NCI-H187 (cell line): ENCODE measurements at regions not wholly inside any gene's neighbourhood (a gene's known extent, or its start where the extent isn't known, plus 50 kb on each side); places are given as distances from the start of the nearest gene placed in this dataset.

Experiments used
- DNase-seq, 2 experiments: peaks; one replicate each; lab custom pipeline; 2025; lab: John Stamatoyannopoulos, UW

DNA sequence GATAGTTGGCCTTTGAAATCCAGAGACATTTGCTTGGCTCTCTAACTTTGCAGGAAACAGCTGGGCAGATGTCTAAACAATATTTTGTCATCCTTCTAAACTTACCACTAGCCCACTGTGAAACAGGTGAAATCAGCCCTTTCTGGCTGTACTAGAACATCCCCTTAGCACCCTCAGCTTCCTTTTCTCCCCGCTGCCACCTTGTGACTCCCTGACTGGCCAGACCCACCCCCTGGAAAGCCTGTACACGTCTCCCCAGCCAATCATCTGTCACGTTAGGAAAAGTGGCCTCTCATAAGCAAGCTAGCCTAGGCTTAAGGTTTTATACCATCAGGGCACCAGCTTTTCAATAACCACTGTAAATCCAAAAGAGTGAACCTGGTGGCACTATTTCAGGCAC is 88.6 kb upstream of the E2F3 start:
- DNase-seq, result no peak

DNA sequence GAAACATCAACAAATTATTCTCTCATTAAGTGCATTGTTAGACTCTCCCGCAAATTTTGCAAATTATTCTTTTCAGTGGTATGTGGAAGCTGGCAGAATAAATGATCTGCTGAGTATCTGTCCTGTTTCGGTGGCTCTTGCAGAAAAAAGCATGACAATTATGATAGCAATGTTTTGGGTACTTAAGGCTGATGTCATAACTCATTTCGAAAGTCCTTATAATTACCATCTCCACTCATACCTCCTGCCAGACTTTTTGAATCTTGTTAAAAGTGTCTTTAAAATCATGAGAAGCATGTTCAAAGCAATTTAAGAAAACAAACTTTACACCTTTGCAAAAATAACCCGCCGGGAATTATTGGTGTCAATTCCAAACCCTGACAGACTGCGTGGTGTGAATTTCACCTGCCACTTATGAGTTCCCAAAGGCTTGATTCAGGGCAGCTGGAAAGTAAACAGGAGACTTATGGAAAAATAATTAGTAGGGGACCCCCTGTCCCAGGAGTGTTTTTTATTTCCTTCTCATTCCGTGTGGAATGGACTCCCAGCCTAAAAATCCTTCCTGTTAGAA is 87.6 kb upstream of the E2F3 start:
- DNase-seq, result no peak

DNA sequence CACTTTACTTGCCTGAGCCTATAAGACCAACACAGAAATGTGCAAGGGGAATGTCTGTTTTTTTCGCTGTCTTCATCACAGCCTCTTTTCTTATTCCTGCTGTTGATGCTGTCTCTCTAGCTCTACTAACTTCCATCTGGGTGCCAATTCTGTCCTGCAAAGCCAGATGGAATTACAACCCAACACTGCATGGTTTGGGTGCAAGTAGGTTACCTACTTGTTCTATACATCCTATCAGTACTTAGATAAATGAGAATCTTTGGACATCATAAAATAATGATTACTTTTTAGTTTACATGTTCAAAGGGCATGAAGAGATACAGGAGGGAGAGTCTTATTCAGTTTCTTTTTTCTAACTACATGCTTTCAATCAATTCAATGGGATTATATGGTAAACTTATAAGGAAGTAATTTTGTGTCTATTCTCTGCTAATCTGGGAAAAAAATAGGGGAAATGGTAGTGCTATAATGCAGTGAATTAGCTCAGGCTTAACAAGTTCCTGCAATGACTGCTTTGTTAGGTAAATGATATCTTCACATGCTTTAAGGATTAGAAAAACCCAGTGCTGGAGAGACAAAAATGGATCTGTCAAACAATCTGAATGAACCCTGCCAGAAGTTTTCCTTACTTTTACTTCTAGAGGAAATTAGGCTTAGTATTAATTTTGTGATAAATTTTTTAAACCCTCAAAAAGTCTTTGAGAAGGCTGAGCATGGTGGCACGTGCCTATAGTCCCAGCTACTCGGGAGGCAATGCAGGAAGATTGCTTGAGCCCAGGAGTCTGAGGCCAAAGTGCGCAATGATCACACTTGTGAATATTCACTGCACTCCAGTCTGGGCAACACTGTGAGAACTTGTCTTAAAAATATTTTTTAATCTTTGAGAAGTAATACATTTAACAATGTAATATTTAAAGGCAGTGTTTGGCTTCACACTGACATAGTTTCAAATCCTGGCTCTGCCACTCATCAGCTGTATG is 86.5 kb upstream of the E2F3 start:
- no peak for DNase-seq

DNA sequence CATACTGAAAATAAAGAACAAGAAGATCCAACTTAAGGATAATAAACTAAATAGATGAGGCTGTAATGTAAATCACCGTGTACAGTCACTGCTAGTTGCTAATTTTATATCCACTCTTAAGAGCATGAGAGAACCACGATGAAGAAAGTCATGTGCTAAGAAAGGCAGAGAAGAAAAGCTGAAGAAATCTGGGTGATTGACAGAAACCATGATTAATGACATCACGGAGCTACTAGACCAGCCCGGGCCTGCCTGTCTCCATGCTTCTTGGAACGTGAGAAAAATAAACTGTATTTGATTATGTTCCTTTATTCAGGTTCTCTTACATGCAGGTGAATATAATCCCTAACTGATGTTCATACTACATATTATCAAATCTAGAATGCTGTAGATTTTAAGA is 84.2 kb upstream of the E2F3 start:
- DNase-seq, result no peak

DNA sequence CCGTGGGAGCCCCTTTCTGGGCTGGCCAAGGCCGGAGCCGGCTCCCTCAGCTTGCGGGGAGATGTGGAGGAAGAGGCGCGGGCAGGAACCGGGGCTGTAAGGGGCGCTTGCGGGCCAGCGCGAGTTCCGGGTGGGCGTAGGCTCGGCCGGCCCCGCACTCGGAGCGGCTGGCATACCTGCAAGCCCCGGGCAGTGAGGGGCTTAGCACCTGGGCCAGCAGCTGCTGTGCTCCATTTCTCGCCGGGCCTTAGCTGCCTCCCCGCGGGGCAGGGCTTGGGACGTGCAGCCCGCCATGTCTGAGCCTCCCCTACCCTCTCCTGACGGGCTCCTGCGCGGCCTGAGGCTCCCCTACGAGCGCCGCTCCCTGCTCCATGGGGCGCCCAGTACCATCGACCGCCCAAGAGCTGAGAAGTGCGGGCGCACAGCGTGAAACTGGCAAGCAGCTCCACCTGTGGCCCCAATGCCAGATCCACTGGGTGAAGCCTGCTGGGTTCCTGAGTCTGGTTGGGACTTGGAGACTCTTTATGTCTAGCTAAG is 82.8 kb upstream of the E2F3 start:
- DNase-seq, result no peak

DNA sequence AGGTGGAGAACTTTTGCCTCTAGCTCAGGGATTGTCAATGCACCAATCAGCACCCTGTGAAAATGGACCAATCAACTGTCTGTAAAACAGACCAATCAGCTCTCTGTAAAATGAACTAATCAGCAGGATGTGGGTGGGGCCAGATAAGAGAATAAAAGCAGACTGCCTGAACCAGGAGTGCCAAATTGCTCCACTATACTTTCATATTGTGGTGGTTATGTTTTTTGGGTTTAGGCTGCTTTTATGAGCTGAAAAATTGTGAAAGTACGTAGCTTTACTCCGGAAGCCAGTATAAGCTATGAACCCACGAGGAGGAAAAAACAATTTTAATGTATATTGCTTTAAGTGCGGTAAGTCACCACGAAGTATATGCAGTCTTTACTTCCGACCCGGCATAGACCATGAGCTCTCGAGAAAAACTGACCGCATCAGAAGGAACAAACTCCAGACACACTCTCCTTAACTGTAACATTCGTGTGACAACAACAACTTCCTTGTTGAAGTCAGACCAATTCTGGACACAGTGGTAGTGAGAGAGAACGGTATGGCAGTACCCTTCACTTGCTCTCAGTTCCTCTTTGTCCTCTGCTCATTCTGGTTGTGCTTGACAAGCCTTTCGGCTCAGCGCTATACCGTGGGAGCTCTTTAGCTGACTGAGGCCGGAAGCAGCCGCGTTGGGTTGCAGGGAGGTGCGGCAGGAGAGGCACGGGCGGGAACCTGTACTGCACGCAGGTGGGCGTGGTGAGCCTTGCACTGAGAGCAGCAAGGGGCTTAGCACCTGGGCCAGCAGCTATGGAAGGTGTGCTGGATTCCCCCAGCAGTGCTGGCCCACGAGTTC is 81.9 kb upstream of the E2F3 start:
- DNase-seq, result no peak

DNA sequence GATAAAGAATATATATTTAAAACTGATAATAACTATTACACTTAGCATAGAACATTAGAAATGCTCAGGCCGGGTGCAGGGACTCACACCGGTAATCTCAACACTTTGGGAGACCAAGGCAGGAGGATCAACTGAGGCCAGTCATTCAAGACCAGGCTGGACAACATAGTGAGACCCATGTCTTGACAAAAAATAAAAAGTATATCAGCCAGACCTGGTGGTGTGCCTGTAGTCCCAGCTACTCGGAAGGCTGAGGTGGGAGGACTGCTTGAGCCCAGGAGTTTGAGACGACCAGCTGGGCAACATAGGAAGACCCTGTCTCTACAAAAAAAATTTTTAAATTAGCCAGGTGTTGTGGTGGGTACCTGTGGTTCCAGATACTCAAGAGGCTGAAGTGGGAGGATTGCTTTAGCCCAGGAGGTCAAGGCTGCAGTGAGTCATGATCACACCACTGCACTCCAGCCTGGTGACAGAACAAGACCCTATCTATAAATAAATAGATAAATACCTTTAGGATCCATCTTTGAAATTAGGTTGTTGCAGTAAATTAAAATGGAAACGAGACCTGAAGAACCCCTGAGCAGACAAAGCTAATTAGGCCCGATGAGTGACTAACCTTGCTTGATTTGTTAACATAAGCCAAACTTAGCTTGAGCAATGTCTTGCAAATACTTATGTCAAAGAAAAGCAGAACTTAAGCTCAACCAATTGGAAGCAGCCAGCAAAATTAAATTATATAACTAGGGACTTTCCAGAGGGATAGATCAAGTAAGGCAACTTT is 75.8 kb upstream of the E2F3 start:
- no peak for DNase-seq

DNA sequence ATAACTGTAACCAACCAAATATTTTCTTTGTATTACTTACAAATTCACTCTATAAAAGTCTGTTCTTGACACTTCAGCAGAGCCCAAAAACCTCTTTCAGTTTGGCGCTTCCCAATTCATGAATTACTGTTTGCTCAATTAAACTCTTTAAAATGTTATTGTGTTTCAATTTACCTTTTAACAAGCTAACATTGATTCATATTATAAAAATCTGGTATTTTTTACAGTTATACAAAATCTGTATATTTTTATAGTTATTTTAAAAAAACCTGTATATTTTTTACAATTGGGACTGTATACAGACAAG is 75.3 kb upstream of the E2F3 start:
- no peak for DNase-seq

DNA sequence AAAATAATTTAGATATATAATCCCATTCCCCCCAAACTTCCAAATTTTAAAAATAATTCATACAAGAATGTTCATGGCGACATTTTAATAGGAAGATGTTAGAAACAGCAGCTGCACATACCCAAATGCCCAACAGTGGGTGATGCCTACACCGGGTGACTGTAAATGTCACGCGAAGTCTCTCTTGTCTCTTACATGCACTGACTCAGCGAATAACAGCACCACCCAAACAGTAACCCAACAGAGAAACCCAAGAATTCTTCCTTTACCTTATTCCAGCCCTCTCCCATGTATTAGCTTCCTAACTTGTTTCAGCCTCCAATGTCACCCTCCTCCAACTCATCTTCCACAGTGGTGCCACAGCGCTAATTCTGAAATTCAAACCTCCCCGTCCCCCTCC is 74.5 kb upstream of the E2F3 start:
- no peak for DNase-seq

DNA sequence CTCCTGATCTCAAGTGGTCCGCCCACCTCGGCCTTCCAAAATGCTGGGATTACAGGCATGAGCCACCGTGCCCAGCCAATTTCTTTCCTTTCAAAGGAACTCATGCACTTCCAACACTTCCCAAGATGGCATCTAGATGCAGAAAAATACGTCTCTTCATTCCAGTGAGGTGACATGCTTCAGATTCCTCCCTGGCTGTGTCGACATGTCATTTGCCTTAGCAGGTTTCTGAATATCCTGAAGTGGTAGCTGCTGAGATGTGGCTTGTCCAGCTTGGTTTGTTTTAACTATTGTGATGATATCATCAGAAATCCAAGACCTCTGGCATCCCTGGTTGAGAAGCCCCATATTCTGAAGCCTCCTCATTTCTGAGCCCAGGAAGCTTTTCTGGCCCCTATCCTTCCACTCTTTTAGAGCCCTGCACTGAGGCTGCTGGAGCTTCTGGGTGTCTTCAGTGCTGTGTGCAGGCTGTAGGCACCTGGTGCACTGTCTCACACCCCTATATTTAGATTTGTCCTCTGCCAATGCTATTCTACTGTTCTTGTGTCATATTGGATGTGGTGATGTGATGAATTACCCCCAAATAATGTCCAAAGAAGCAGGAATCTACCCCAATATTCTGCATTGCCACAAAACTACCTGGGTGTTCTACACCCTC is 73.3 kb upstream of the E2F3 start:
- DNase-seq, result no peak

DNA sequence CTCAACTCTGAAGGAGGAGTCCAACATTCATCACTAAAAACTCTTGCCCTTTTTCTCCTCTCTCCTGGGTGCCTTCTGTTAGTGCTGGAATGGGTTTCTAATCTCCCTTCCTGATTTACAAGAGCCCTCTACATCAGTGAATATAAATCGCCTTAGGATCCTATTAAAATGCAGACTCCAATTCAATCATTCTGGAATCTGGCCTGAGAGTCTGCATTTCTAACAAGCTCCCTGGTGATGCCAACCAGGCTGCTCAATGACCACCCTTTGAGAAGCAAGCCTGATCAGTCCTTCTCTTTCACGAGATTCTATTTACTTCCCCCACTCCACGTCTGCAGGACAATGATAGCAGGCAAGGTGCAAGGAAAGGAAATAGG is 72.8 kb upstream of the E2F3 start:
- DNase-seq, result no peak

DNA sequence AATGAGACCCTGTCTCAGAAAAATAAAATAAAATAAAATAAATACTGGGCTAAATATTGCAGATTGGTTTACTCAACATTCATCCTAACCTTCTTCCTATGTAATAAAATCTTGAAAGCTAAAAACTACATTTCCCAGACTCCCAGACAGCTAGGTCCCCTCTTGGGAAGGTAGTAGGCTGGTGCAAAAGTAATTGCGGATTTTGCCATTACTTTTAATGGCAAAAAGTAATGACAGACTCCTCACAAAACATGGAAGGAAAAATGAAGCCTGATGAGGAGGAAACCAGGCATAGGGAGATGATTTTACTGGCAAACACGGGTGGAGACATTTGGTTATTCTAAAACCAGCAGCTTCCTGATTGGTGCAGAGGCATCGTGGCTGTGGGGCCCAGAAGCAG is 70.6 kb upstream of the E2F3 start:
- DNase-seq, result no peak

DNA sequence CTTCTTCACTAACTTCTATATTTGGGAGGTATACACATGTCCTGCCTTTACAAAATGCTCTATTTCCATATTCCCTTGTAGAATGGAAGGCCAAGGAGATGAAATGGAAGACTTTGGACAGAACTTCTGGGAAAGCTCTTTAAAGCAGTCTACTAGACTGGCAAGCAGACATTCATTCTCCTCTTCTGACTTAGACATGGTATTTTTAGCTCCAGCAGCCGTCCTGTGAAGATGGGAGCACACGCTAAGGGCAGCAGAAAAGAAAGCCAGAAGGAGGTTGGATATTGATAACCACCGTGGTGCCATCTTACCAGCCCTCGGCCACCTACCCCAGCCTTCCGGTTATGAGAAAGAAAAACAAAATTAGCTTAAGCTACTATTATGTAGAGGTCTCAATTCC is 70.1 kb upstream of the E2F3 start:
- DNase-seq, result no peak

DNA sequence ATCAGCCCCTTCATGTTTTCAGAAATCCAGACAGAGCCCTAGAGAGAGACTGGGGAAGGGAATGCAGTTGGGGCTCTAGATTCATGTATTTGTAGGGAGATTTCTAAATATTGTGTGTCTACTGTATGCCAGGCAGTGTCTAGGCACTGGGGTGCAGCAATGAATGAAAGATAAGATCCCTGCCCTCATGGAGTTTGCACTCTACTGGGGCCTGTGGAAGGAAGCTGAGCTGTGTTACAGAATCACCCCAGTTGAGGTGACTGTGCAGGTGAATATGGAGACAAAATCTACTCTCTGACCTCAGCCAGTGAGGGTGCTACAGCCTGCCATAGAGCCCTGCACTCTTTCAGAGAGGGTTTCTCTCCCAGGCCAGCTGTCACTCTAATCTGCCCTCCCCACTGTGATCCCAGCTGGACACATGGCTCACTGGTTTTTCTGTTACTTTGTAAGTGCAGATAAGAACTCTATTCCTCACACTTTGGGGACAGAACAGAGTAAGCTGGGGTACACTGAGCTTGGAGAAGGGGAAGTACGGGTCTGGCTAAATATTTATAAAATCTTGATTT is 69.2 kb upstream of the E2F3 start:
- no peak for DNase-seq

DNA sequence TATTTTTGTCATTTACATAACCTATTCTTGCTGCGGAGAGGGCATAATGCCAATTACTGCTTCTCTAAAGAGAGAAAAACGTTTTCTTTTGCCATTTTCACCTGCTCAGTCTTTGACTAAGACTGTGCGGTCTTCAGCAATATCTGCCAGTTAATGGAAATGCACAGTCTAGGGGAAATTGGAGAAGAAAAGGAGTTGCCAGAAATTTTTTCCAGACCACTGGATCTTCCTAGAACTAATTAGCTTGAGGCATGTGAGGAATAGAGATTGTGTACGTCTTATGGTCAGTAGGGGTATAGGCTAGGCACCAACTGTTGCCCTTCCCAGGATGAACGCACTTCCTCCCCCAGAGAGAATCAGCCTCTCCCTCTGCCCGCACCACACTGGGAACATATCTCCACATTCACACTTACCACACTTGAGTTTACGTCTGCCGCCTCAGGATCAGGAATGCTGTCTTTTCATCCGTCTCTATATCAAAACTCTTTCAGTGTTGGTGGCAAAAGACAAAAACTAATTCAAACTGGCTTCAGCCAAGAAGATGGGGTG is 67.9 kb upstream of the E2F3 start:
- DNase-seq, result no peak

DNA sequence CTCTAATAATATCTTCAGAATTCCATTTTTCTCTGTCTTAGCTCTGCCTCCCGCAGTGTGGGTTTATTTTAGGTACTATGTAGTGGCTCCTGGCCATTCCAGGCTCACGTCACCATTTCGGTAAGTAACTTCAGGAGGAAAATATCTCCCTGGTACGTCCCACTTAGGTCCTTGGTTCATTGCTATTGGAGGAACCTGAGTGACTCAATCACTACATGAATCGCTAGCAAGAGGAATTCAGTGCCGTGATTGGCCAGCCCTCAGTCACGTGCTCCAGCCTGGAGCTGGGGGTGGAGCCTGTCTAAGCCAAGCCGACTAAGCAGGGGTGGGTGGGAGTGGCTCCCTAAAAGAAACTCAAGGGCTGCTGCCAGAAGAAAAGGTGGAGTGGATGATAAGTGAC is 67.3 kb upstream of the E2F3 start:
- no peak for DNase-seq

DNA sequence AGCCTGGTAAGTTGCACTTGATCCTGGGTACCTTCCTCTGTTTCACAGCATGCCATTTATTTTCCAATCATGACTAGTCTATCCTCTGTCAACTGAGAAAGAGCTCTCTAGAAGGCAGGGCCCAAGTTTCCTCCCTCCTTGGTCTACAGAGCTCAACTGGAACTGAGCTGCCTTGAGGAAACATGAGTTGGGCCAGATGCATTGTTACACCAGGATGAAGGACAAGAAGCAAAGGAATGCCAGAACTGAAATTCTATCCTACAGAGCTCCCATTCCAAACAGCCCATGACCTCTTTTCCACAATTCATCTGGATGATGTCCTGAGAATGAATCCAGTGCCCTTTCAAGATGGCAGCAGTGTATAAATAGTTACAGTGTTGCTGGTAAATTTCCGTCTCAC is 66.7 kb upstream of the E2F3 start:
- DNase-seq, result no peak

DNA sequence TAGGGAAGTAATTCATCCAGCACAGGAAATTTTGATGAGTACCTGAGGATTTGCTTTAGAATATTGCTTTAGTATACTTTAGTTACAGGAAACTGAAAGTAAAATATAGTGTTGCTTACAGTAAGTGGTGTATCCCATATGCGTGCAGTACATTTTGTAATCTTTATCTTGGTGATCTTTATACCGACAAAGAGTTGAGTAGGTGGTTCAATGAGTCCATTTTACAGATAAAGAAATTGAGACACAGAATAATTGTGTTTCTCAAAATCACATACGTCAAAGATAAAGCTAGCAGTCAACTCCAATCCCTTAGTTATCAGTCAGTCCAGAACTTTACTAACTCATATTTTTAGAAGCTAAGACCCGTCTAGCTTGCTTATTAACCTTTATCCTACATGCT is 65.8 kb upstream of the E2F3 start:
- DNase-seq, result no peak

DNA sequence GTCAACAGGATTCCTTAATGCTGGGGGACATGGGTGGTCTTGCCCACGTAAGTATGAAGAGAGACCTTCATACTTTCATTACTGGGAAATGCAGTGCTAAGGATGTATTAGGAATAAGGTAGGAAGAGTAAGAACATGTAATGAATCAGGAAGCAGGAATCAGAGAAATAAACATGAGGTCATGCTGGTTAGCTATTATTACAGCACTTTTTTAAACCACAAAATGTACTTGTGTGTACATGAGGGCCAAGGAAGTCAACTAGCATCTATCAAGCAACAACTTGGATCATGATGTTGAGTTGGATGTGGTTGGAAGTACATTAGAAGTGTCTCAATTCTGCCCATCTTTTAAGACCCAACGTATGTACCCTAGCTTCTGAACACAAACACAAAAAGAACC is 63.5 kb upstream of the E2F3 start:
- no peak for DNase-seq

DNA sequence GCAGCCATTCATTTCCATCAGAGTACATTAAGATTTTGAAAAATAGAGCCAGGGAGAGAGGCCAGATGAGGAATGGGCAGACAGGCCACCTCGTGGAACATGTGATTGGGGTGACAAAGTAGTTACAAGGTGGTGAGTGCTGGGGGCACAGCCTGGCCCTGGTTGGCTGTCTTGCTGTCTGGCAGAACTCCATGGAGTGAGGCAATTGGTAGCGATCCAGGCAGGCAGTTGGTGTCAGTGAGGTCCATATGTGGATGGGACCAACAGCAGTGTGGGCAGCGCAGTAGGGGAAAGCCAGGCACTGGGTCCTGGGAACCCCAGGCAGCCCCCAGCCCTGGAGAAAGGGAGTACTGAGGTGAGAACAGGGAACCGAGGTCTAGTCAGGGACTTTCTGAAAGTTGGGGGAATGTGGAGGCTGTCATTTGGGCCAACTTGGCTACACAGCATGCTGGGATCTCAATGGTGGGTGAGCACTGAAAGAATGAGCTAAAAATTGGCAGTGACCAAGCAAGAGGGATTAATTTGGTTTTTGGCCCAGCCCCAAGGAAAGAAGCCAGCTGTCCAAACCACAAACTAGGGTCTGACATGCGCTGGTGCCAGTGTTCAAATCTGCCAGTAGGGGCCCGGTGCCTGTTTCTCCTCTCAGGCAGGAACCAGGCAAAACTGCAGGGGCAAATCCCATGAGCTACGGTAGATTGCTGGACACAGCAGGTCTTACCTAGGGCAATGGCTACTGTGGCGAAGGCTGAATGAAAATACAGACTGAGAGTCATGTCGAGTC is 61.4 kb upstream of the E2F3 start:
- no peak for DNase-seq
